ENCODE measurements at regions not wholly inside any gene's neighbourhood (a gene's known extent, or its start where the extent isn't known, plus 50 kb on each side); places are given as distances from the start of the nearest gene placed in this dataset.

DNA sequence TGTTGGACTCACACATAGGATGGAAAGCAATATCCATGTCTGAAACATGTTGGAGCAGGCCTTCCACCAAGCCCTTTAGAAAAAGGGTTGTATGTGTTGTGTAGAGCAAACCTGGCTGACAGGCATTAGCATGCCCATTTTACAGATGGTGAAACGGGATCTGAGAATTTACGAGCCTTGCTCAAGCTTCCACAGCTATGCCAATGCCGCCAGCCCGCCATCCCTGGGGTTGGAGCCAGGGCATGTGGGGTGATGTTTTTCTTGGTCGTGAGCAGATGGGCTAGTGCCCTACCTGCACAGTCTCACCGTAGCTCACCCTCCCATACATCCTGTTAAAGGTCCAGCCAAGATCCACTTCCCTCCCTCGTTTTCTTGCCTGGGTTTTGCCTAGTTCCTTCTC, 97.5 kb upstream of the TLE3 start:
- H2BK12ac ChIP-seq (ENCODE audit: low read depth, low read length), result peak overlapping the region; percentile 94
- DNase-seq (ENCODE audit: low read depth in 1 of 2, low spot score in 2 of 2) (no peak), FAIRE-seq (no peak)
- H2AFZ ChIP-seq (ENCODE audit: low read length), result no peak overlapping the region
- H4K8ac ChIP-seq (ENCODE audit: extremely low read depth, insufficient read depth, low read length), result no peak overlapping the region
- H3K14ac ChIP-seq (ENCODE audit: insufficient read length), result no peak overlapping the region
- H3K79me2 ChIP-seq (ENCODE audit: control insufficient read depth in 1 of 2, insufficient read depth in 2 of 2, low read length in 2 of 2), result no peaks in the 10 kb centered on the region
- H3K23me2 ChIP-seq (ENCODE audit: low read depth, low read length), result no peaks in the 10 kb centered on the region
- 0 out of 2 replicates have a peak overlapping the region, but pooled peaks have one; percentile 97 for H2BK20ac ChIP-seq (ENCODE audit: low read length)
- peak overlapping the region; percentile 71 for H3K18ac ChIP-seq (ENCODE audit: extremely low read depth, low read length)
- peak overlapping the region; percentile 76; the same call in 1 of the 2 replicates for H2BK15ac ChIP-seq (ENCODE audit: low read length)
- H3K79me1 ChIP-seq (ENCODE audit: low read depth, low read length), result no peaks in the 10 kb centered on the region
- 90% methylated on average over 7 of the region's 7 CpGs; no CpG with 5 or more reads in 1 of the 2 experiments for WGBS, 2 experiments (ENCODE audit: extremely low coverage in 1 of 2, insufficient coverage in 1 of 2, insufficient read length in 1 of 2, insufficient replicate concordance in 2 of 2, low coverage in 1 of 2, low lambda C conversion rate in 2 of 2, missing lambda C conversion rate in 1 of 2)
- ChIA-PET CTCF (ENCODE audit: partially characterized antibody) (interaction anchor here (0.6 to 1.6 kb wide), 3 partner anchors 12 to 41 kb away, joined by 3 read pairs; no protein-coding TSS in a partner anchor), POLR2A (ENCODE audit: partially characterized antibody) (interaction anchor here (0.8 kb wide), 1 partner anchor 96 kb away, joined by 3 read pairs; no protein-coding TSS in a partner anchor)
- no peaks in the 10 kb centered on the region; a peak in 1 of 4 replicates for H3K9me3 ChIP-seq (ENCODE audit: insufficient read depth in 2 of 2, low read depth in 1 of 2, low read length in 1 of 2)
- H3K23ac ChIP-seq (ENCODE audit: insufficient read length), result no peak overlapping the region
- H3K4me3 ChIP-seq (ENCODE audit: extremely low read depth in 1 of 4, insufficient read depth in 2 of 4, low read depth in 3 of 4, low read length in 4 of 4), result no peak overlapping the region
- H3K9ac ChIP-seq (replicated peaks in 1 of 4; ENCODE audit: extremely low read depth in 1 of 4, low read depth in 3 of 4, low read length in 3 of 4), result no peak overlapping the region
- peak overlapping the region; percentile 93; the same call in 1 of the 2 replicates for H2BK5ac ChIP-seq (ENCODE audit: low read depth, low read length)
- peak overlapping the region; percentile 85 for H4K91ac ChIP-seq (replicated peaks; ENCODE audit: insufficient read length, low read length)
- no peaks in the 10 kb centered on the region for H3K36me3 ChIP-seq (ENCODE audit: control insufficient read depth in 2 of 4, insufficient read depth in 4 of 4, low read length in 3 of 4)
- H2AK5ac ChIP-seq (ENCODE audit: low read depth, low read length), result peak overlapping the region; percentile 7
- no peak overlapping the region for H3K56ac ChIP-seq (replicated peaks; ENCODE audit: insufficient read length, low read depth, low read length)
- H3K27me3 ChIP-seq (replicated peaks in 1 of 4; ENCODE audit: control insufficient read depth in 3 of 4, extremely low read depth in 1 of 4, insufficient read depth in 3 of 4, low read length in 3 of 4), result no peaks in the 10 kb centered on the region
- H3K27ac ChIP-seq (ENCODE audit: low read depth, low read length), result no peak overlapping the region
- peaks cover 12 to 22% (median 16%) of the 10 kb centered on the region in 4 experiments for H3K4me1 ChIP-seq (replicated peaks in 1 of 4; ENCODE audit: control insufficient read depth in 3 of 4, insufficient read depth in 4 of 4, low read length in 3 of 4)
- no peaks in the 10 kb centered on the region for H4K20me1 ChIP-seq (replicated peaks in 1 of 2; ENCODE audit: control insufficient read depth in 1 of 2, insufficient read depth in 2 of 2, low read length in 2 of 2)
- no peak overlapping the region for H4K5ac ChIP-seq (ENCODE audit: insufficient read length, low read depth, low read length)
- H3K4me2 ChIP-seq (ENCODE audit: insufficient read depth in 1 of 2, low read depth in 2 of 2, low read length in 2 of 2), result no peak overlapping the region
- H3K4ac ChIP-seq (replicated peaks; ENCODE audit: insufficient read length, low read depth, low read length), result no peak overlapping the region
- H2BK120ac ChIP-seq (replicated peaks; ENCODE audit: low read depth, low read length), result no peak overlapping the region
- TF ChIP-seq POLR2A (IDR thresholded peaks at IDR 0.05; ENCODE audit: control extremely low read depth in 1 of 2, low read depth in 2 of 2, low read length in 2 of 2), result no peak
- TF ChIP-seq PHF8 (conservative IDR thresholded peaks at IDR 0.05; ENCODE audit: low read depth, low read length), result no peak
- no peak for TF ChIP-seq CREB1 (IDR thresholded peaks at IDR 0.05)
- no peak for TF ChIP-seq CTBP2 (IDR thresholded peaks at IDR 0.05; ENCODE audit: borderline replicate concordance, insufficient read depth, insufficient read length, low read length)
- TF ChIP-seq HDAC2 (IDR thresholded peaks at IDR 0.05; ENCODE audit: borderline replicate concordance in 1 of 2, low read depth in 2 of 2, low read length in 2 of 2), result no peak
- TF ChIP-seq SP1 (IDR thresholded peaks at IDR 0.05; ENCODE audit: low read depth, low read length), result no peak
- TF ChIP-seq, protein P1, sequence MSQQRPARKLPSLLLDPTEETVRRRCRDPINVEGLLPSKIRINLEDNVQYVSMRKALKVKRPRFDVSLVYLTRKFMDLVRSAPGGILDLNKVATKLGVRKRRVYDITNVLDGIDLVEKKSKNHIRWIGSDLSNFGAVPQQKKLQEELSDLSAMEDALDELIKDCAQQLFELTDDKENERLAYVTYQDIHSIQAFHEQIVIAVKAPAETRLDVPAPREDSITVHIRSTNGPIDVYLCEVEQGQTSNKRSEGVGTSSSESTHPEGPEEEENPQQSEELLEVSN (IDR thresholded peaks at IDR 0.05), result no peak
- TF ChIP-seq CBX5 (IDR thresholded peaks at IDR 0.05; ENCODE audit: low read depth, low read length), result no peak
- TF ChIP-seq NRF1 (IDR thresholded peaks at IDR 0.05; ENCODE audit: low read depth, low read length), result no peak
- TF ChIP-seq ATF3 (IDR thresholded peaks at IDR 0.05; ENCODE audit: insufficient read depth, low read depth, low read length), result no peak
- TF ChIP-seq RAD21 (IDR thresholded peaks at IDR 0.05 in 1 of 2, conservative IDR thresholded peaks at IDR 0.05 in 1 of 2; ENCODE audit: low read depth in 2 of 2, low read length in 2 of 2), result no peak

All from H1 (cell line).